ENCODE measurements at regions not wholly inside any gene's neighbourhood (a gene's known extent, or its start where the extent isn't known, plus 50 kb on each side); places are given as distances from the start of the nearest gene placed in this dataset.

DNA sequence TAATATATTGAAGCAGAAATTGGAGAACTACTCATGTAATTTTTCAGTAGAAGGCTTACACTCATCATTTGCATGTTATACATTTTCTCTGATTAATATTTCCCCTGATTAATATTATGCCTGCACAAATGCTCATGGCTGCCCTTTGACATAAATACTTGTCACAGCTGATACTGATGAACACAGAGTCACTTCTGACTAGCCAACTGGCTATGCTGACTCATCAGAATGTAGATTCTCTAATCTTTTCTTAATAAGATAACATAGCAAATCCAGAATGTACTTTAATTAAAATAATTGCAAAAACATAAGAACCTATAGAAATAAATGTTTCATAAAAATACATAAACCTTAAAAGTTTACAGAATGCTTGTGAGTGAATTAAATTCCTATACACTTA lies 52.4 kb upstream of the C4orf54 start:
- no peaks in the 10 kb centered on the region for H3K9me3 Mint-ChIP-seq
- DNase-seq: no peak
- H3K27me3 Mint-ChIP-seq: peaks cover 0 to 7% (median 3%) of the 10 kb centered on the region in 3 donors
- H3K4me1 Mint-ChIP-seq: no peaks in the 10 kb centered on the region
- no peak for ATAC-seq (ENCODE audit: low read depth in 2 of 2)
- no peak overlapping the region for H3K4me3 Mint-ChIP-seq
- H3K36me3 Mint-ChIP-seq: no peaks in the 10 kb centered on the region
- H3K27ac Mint-ChIP-seq: no peak overlapping the region

GRCh38 chr4:99708551-99708950 lies 50.9 kb upstream of the C4orf54 start:
- Mint-ChIP-seq H3K27ac (no peak overlapping the region), H3K36me3 (no peaks in the 10 kb centered on the region), H3K4me3 (no peak overlapping the region), H3K9me3 (peaks cover 0 to 10% (median 4%) of the 10 kb centered on the region in 7 donors), H3K27me3 (peaks cover 0 to 8% (median 7%) of the 10 kb centered on the region in 3 donors), H3K4me1 (no peaks in the 10 kb centered on the region)
- no peak for ATAC-seq (ENCODE audit: low read depth in 2 of 2)
- no peak for DNase-seq
